ENCODE measurements at regions not wholly inside any gene's neighbourhood (a gene's known extent, or its start where the extent isn't known, plus 50 kb on each side); places are given as distances from the start of the nearest gene placed in this dataset.

GRCh38 chr4:189001971-189002450 lies 862.8 kb downstream of the TRIML1 start:
- Histone ChIP-seq H3K27me3 (ENCODE audit: control insufficient read depth, insufficient read depth, low read length) (no peaks in the 10 kb centered on the region), H2BK5ac (ENCODE audit: low read depth, low read length, poor library complexity, severe bottlenecking) (no peak overlapping the region), H3K79me1 (ENCODE audit: low read depth in 1 of 2, low read length in 2 of 2) (no peaks in the 10 kb centered on the region), H3K14ac (replicated peaks; ENCODE audit: low read depth, low read length) (no peak overlapping the region), H4K20me1 (ENCODE audit: insufficient read depth, low read length) (no peaks in the 10 kb centered on the region), H3K4me1 (ENCODE audit: control insufficient read depth, insufficient read depth, low read length) (no peaks in the 10 kb centered on the region), H3K23ac (ENCODE audit: low read depth, low read length) (no peak overlapping the region), H3K4me2 (ENCODE audit: low read depth, low read length) (no peak overlapping the region), H3K56ac (ENCODE audit: extremely low read depth, insufficient read depth, low read length) (no peak overlapping the region), H4K91ac (ENCODE audit: insufficient read depth, low read depth, low read length) (no peak overlapping the region), H4K5ac (ENCODE audit: low read depth, low read length) (no peak overlapping the region), H3K9me1 (ENCODE audit: insufficient read depth, low read length) (no peaks in the 10 kb centered on the region), H3K18ac (ENCODE audit: low read depth, low read length) (no peak overlapping the region), H3K4ac (ENCODE audit: low read depth, low read length) (no peak overlapping the region), H2AK9ac (replicated peaks; ENCODE audit: low read depth, low read length, poor library complexity) (peak overlapping the region; percentile 58), H2AK5ac (ENCODE audit: low read depth, low read length) (no peak overlapping the region), H3K36me3 (ENCODE audit: control insufficient read depth, insufficient read depth, low read length) (no peaks in the 10 kb centered on the region), H2BK15ac (ENCODE audit: low read depth, low read length) (no peak overlapping the region), H3K9me3 (ENCODE audit: control insufficient read depth, insufficient read depth, low read length) (0 out of 2 replicates have a peak, but pooled peaks cover 2% of the 10 kb centered on the region), H4K8ac (ENCODE audit: low read depth in 2 of 2, low read length in 2 of 2) (no peak overlapping the region), H2BK20ac (ENCODE audit: low read depth, low read length) (no peak overlapping the region), H2BK120ac (ENCODE audit: low read depth, low read length) (no peak overlapping the region), H3K9ac (ENCODE audit: low read depth, low read length) (no peak overlapping the region), H2AFZ (replicated peaks; ENCODE audit: low read length, poor library complexity) (peak overlapping the region; percentile 33), H3K4me3 (ENCODE audit: insufficient read depth, low read depth, low read length) (no peak overlapping the region), H3K27ac (ENCODE audit: insufficient read depth, low read length) (no peak overlapping the region)
- ATAC-seq (ENCODE audit: low read depth), result no peak
- no TSS peak for BruUV-seq (replicated peaks)
- WGBS, 2 experiments (ENCODE audit: extremely low coverage in 2 of 2, insufficient read length in 1 of 2), result 100% methylated on average over 3 of the region's 15 CpGs; no CpG with 5 or more reads in 1 of the 2 experiments
- ChIA-PET POLR2A (ENCODE audit: unreplicated experiment) (no interaction called here), CTCF (no interaction called here)
- no peak for DNase-seq
- dilution Hi-C loops (cut with HindIII; ENCODE audit: low sequenced_read_pairs, unreplicated experiment), result no loop called here
- intact Hi-C loops (cut with micrococcal nuclease), result no loop called here
- in situ Hi-C loops (cut with MboI; ENCODE audit: low sequenced_read_pairs), result no loop called here
- TF ChIP-seq SMC3 (IDR thresholded peaks at IDR 0.05; ENCODE audit: low read depth, low read length), result no peak
- no peak for TF ChIP-seq CHD1 (IDR thresholded peaks at IDR 0.05; ENCODE audit: low read depth, low read length)
- no peak for TF ChIP-seq CEBPB (IDR thresholded peaks at IDR 0.05; ENCODE audit: low read depth, low read length)
- no peak for TF ChIP-seq ELK1 (IDR thresholded peaks at IDR 0.05; ENCODE audit: borderline replicate concordance, low read depth, low read length)
- TF ChIP-seq BHLHE40 (IDR thresholded peaks at IDR 0.05; ENCODE audit: low read depth, low read length), result no peak
- TF ChIP-seq POLR2A (IDR thresholded peaks at IDR 0.05; ENCODE audit: low read depth, low read length), result no peak
- TF ChIP-seq MAZ (IDR thresholded peaks at IDR 0.05; ENCODE audit: borderline replicate concordance, low read depth, low read length), result no peak
- TF ChIP-seq CTCF (conservative IDR thresholded peaks at IDR 0.05; ENCODE audit: low read depth, low read length), result no peak
- TF ChIP-seq MXI1 (IDR thresholded peaks at IDR 0.05; ENCODE audit: borderline replicate concordance, low read depth, low read length), result no peak
- no peak for TF ChIP-seq RAD21 (IDR thresholded peaks at IDR 0.05; ENCODE audit: low read length)
- TF ChIP-seq RFX5 (IDR thresholded peaks at IDR 0.05; ENCODE audit: low read depth, low read length), result no peak
- no peak for TF ChIP-seq NFE2L2 (IDR thresholded peaks at IDR 0.05; ENCODE audit: low read depth, low read length)
- no peak for TF ChIP-seq USF2 (IDR thresholded peaks at IDR 0.05; ENCODE audit: low read depth, low read length)
- TF ChIP-seq RCOR1 (IDR thresholded peaks at IDR 0.05; ENCODE audit: insufficient replicate concordance, low read length), result no peak
- no peak for TF ChIP-seq MAFK (IDR thresholded peaks at IDR 0.05; ENCODE audit: low read depth, low read length)
- no peak for TF ChIP-seq FOS (IDR thresholded peaks at IDR 0.05; ENCODE audit: low read depth, low read length)

Data from IMR-90 (cell line).